Naive thymus-derived CD4-positive, alpha-beta T cell (primary cell): ENCODE measurements at regions not wholly inside any gene's neighbourhood (a gene's known extent, or its start where the extent isn't known, plus 50 kb on each side); places are given as distances from the start of the nearest gene placed in this dataset.
"Not testable (repeated sequence)": the region's sequence is repeated elsewhere in the genome, so short reads cannot be mapped to it uniquely, and the experiment has no call there.

Experiments used
- ATAC-seq: fragments of 150-1000 bp; cut with Tn5 transposase; 2 replicates; pipeline ENCODE4 v1.10.0; 2021; ENCODE audit warnings: mild to moderate bottlenecking, moderate library complexity
- CTCF ChIA-PET: fragments of 350-600 bp; sonication (Branson Sonifier 250); formaldehyde crosslinking; loops from one replicate; lab custom pipeline; 2021; ENCODE audit warnings: antibody characterized with exemption; lab: Charles Lee
- POLR2A ChIA-PET: fragments of 350-600 bp; sonication (Branson Sonifier 250); formaldehyde crosslinking; loops from one replicate; lab custom pipeline; 2021; ENCODE audit warnings: antibody characterized with exemption, inconsistent platforms; lab: Charles Lee
- DNase-seq, 9 donors: peaks; one replicate each; pipeline versions ENCODE4 v3.0.0 to v3.0.0-alpha.2; 2020 to 2022; ENCODE audit warnings: mixed read lengths in 1 of 9
- H3K27ac ChIP-seq: one replicate; pipeline ENCODE4 v1.7.0; 2013; ENCODE audit warnings: mild to moderate bottlenecking, low read depth, low read length, moderate library complexity
- H3K27me3 ChIP-seq, 2 donors: one replicate each; pipeline ENCODE4 v1.7.0; 2013; ENCODE audit warnings: low read length in 2 of 2, mild to moderate bottlenecking in 2 of 2, moderate library complexity in 2 of 2; ENCODE audit not compliant: control insufficient read depth in 2 of 2, insufficient read depth in 2 of 2
- H3K36me3 ChIP-seq, 3 experiments: 1 replicate in 2 of 3; 2 replicates in 1 of 3; pipeline ENCODE4 v1.7.0; 2013; ENCODE audit warnings: low read length in 3 of 3, mild to moderate bottlenecking in 3 of 3, moderate library complexity in 1 of 3; ENCODE audit not compliant: insufficient read depth in 3 of 3, control insufficient read depth in 2 of 3
- H3K4me1 ChIP-seq, 2 donors: one replicate each; pipeline ENCODE4 v1.7.0; 2013; ENCODE audit warnings: low read length in 2 of 2, mild to moderate bottlenecking in 2 of 2, moderate library complexity in 1 of 2; ENCODE audit not compliant: control insufficient read depth in 2 of 2, insufficient read depth in 2 of 2
- H3K4me3 ChIP-seq: 2 replicates; pipeline ENCODE4 v1.7.0; 2013; ENCODE audit warnings: mild to moderate bottlenecking, low read length
- H3K9me3 ChIP-seq, 3 experiments: 1 replicate in 2 of 3; 2 replicates in 1 of 3; pipeline ENCODE4 v1.7.0; 2013; ENCODE audit warnings: low read length in 3 of 3; ENCODE audit not compliant: control insufficient read depth in 2 of 3
- H3K27ac Mint-ChIP-seq, 9 donors: one replicate each; pipeline ENCODE4 v1.8.0; 2020 to 2022; ENCODE audit warnings: mixed read lengths in 9 of 9, mild to moderate bottlenecking in 8 of 9, moderate library complexity in 5 of 9, inconsistent platforms in 2 of 9
- H3K27me3 Mint-ChIP-seq, 5 donors: one replicate each; pipeline ENCODE4 v1.8.0; 2021 to 2022; ENCODE audit warnings: mixed read lengths in 5 of 5, mild to moderate bottlenecking in 1 of 5
- H3K36me3 Mint-ChIP-seq, 5 donors: one replicate each; pipeline ENCODE4 v1.8.0; 2020 to 2022; ENCODE audit warnings: mixed read lengths in 5 of 5, mild to moderate bottlenecking in 3 of 5, inconsistent platforms in 1 of 5
- H3K4me1 Mint-ChIP-seq, 7 donors: one replicate each; pipeline ENCODE4 v1.8.0; 2020 to 2022; ENCODE audit warnings: mixed read lengths in 7 of 7, mild to moderate bottlenecking in 3 of 7, inconsistent platforms in 1 of 7
- H3K4me3 Mint-ChIP-seq, 10 donors: one replicate each; pipeline ENCODE4 v1.8.0; 2020 to 2022; ENCODE audit warnings: mild to moderate bottlenecking in 10 of 10, mixed read lengths in 10 of 10, moderate library complexity in 6 of 10, inconsistent platforms in 2 of 10
- H3K9me3 Mint-ChIP-seq, 11 donors: one replicate each; pipeline ENCODE4 v1.8.0; 2020 to 2022; ENCODE audit warnings: mixed read lengths in 11 of 11, mild to moderate bottlenecking in 4 of 11, inconsistent platforms in 1 of 11, moderate library complexity in 1 of 11
- intact Hi-C, 2 donors: fragments of 100-400 bp; cut with micrococcal nuclease; formaldehyde crosslinking; loops; one replicate each; pipeline ENCODE4 v1.15.1; 2023

DNA sequence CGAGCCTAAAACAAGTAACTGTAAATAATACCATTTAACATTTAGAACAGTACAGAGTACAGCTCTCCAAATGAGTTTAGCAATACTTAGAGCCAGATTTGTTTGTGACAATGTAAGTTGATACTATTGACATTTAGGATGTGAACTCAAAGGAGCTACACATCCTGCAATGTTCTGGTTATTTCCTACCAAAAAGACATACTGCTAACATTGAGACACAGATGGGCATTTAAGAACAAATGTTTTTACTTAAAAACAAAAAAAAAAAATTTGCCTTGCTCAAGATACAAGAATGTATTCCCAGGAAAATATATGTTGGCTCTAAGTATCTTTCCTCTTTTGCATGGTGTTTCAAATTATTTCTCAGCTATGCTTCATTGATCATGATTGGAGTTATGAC lies 1464.8 kb upstream of the PRMT6 start:
- Histone ChIP-seq H3K27me3 (no peaks in the 10 kb centered on the region), H3K4me3 (no peak overlapping the region), H3K4me1 (no peaks in the 10 kb centered on the region), H3K36me3 (no peaks in the 10 kb centered on the region), H3K9me3 (no peaks in the 10 kb centered on the region), H3K27ac (no peak overlapping the region)
- Mint-ChIP-seq H3K4me3 (no peak overlapping the region), H3K27ac (no peak overlapping the region), H3K9me3 (peaks cover 4 to 20% (median 8%) of the 10 kb centered on the region in 11 donors), H3K4me1 (no peaks in the 10 kb centered on the region), H3K27me3 (no peaks in the 10 kb centered on the region), H3K36me3 (no peaks in the 10 kb centered on the region)
- CTCF ChIA-PET = no interaction called here
- intact Hi-C loops = no loop called here
- POLR2A ChIA-PET = no interaction called here
- ATAC-seq (no peak), DNase-seq (no peak)

DNA sequence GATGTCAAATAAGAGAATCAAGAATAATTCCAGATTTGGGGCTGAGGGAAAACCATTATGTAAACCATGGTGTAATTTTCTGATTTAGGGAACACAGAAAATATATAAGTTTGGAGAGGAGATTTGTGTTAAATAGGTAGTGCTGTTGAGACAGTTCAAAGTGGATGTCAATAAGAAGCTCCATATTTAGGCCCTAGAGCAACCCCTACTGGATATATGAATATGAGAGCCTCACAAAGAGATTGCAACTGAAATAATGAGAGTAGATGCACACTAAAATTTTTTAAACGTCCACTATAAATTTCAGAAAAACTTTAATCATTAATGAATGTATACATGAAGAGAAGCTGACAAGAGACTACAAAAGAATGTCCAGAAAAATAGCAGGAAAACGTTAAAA lies 1447.8 kb upstream of the PRMT6 start:
- DNase-seq (no peak), ATAC-seq (no peak)
- Histone ChIP-seq H3K27me3 (no peaks in the 10 kb centered on the region), H3K36me3 (no peaks in the 10 kb centered on the region), H3K27ac (no peak overlapping the region), H3K4me1 (no peaks in the 10 kb centered on the region), H3K4me3 (no peak overlapping the region), H3K9me3 (no peaks in the 10 kb centered on the region)
- POLR2A ChIA-PET = no interaction called here
- no peak overlapping the region for H3K27ac Mint-ChIP-seq
- intact Hi-C loops = no loop called here
- H3K4me3 Mint-ChIP-seq = no peak overlapping the region
- H3K36me3 Mint-ChIP-seq = no peaks in the 10 kb centered on the region
- no peaks in the 10 kb centered on the region for H3K4me1 Mint-ChIP-seq
- CTCF ChIA-PET = no interaction called here
- H3K27me3 Mint-ChIP-seq = no peaks in the 10 kb centered on the region
- peaks cover 0 to 20% (median 2%) of the 10 kb centered on the region in 11 donors for H3K9me3 Mint-ChIP-seq

DNA sequence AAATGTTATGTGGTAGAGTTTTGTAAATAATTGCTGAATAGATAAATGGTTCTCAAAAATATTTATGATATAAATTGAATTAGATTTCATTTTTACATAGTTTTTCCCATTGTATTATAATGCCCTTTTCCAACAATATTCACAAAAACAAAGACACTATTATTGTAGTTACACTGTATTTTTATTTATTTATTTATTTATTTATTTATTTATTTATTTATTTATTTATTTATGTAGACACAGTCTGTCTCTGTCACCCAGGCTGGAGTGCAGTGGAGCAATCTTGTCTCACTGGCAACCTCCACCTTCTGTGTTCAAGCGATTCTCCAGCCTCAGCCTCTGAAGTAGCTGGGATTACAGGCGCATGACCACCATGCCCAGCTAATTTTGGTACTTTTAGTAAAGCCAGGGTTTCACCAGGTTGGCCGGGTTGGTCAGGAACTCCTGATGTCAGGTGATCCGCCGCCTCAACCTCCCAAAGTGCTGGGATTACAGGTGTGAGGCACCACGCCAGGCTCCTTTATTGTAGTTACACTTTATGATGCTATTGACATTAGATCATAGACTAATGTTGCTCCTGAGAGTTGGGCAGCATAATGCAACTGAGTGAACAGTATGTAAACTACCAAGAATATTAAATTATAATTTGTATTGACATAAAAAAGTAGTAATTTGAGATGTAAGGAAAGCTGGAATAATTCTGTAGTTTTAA lies 1430.0 kb upstream of the PRMT6 start:
- H3K4me1 Mint-ChIP-seq = no peaks in the 10 kb centered on the region
- intact Hi-C loops = no loop called here
- POLR2A ChIA-PET = no interaction called here
- no peak for DNase-seq
- no peak for ATAC-seq
- H3K4me3 Mint-ChIP-seq = no peak overlapping the region
- Histone ChIP-seq H3K27me3 (no peaks in the 10 kb centered on the region), H3K9me3 (no peaks in the 10 kb centered on the region), H3K4me3 (no peak overlapping the region), H3K36me3 (no peaks in the 10 kb centered on the region), H3K4me1 (no peaks in the 10 kb centered on the region), H3K27ac (no peak overlapping the region)
- H3K27ac Mint-ChIP-seq = no peak overlapping the region
- H3K27me3 Mint-ChIP-seq = no peaks in the 10 kb centered on the region
- CTCF ChIA-PET = no interaction called here
- no peaks in the 10 kb centered on the region for H3K36me3 Mint-ChIP-seq
- peaks cover 0 to 22% (median 4%) of the 10 kb centered on the region in 11 donors for H3K9me3 Mint-ChIP-seq

DNA sequence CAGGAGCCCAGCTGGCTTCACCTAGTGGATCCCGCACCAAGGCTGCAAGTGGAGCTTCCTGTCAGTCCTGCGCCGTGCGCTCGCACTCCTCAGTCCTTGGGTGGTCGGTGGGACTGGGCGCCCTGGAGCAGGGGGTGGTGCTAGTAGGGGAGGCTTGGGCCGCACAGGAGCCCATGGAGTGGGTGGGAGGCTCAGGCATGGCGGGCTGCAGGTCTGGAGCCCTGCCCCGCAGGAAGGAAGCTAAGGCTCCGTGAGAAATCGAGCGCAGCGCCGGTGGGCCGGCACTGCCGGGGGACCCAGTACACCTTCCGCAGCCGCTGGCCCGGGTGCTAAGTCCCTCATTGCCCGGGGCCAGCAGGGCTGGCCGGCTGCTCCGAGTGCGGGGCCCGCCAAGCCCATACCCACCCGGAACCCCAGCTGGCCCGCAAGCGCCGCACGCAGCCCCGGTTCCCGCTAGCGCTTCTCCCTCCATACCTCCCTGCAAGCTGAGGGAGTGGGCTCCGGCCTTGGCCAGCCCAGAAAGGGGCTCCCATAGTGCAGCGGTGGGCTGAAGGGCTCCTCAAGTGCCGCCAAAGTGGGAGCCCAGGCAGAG lies 1425.2 kb upstream of the PRMT6 start:
- ATAC-seq, H3K9me3 ChIP-seq, CTCF ChIA-PET, intact Hi-C loops, H3K36me3 Mint-ChIP-seq, H3K36me3 ChIP-seq, H3K4me3 Mint-ChIP-seq, H3K27me3 ChIP-seq, H3K27ac Mint-ChIP-seq, H3K27me3 Mint-ChIP-seq, H3K4me1 ChIP-seq, POLR2A ChIA-PET, H3K4me1 Mint-ChIP-seq, DNase-seq, H3K27ac ChIP-seq, H3K4me3 ChIP-seq: not testable (repeated sequence)
- H3K9me3 Mint-ChIP-seq = peaks cover 0 to 21% (median 10%) of the 10 kb centered on the region in 11 donors

DNA sequence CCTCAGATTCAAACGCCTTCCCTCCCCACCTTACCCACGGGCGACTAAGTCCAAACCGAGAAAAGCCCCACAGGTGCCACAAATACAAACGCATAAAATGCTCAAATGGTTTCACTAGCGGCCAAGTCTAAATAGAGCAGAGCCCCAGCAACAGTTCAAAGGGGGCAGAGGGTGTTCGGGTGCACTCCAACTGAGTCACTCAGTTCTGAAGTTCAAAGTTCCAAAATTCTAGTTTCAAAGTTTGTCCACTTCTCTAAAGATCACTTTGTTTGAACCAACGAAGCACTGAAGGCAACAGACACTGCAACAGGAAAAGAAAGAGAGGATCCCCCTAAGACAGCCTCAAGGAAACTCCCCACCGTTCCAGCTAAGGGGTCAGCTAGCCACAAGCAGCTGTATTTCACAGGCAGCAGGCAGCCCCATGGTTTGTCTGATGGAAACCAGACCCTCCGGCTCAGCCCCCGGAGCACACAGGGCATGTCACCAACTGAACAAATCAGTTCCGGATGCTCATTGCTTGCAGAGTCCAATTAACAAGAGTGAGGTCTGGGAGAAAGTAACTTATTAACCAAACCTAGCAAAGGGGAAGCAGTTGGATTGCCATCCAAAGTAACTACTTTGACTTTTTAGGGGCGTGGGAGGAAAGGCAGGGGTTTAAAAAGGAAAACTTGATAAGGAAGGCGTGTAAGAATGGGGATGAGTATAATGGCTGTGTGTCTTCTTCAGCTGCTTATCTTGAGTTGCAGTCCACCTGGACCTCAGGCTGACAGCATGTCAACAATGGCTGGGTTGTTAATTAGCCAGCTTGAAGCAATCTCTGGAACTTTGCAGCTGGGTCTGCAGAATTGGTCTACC lies 1423.9 kb upstream of the PRMT6 start:
- intact Hi-C loops = no loop called here
- Mint-ChIP-seq H3K4me3 (no peak overlapping the region), H3K27ac (no peak overlapping the region), H3K27me3 (no peaks in the 10 kb centered on the region), H3K4me1 (peaks cover 0 to 2% (median 0%) of the 10 kb centered on the region in 7 donors), H3K36me3 (no peaks in the 10 kb centered on the region), H3K9me3 (peaks cover 0 to 21% (median 7%) of the 10 kb centered on the region in 11 donors)
- ATAC-seq (no peak), DNase-seq (no peak)
- Histone ChIP-seq H3K4me1 (no peaks in the 10 kb centered on the region), H3K4me3 (no peak overlapping the region), H3K36me3 (no peaks in the 10 kb centered on the region), H3K27me3 (no peaks in the 10 kb centered on the region), H3K9me3 (no peaks in the 10 kb centered on the region), H3K27ac (no peak overlapping the region)
- ChIA-PET CTCF (no interaction called here), POLR2A (no interaction called here)

DNA sequence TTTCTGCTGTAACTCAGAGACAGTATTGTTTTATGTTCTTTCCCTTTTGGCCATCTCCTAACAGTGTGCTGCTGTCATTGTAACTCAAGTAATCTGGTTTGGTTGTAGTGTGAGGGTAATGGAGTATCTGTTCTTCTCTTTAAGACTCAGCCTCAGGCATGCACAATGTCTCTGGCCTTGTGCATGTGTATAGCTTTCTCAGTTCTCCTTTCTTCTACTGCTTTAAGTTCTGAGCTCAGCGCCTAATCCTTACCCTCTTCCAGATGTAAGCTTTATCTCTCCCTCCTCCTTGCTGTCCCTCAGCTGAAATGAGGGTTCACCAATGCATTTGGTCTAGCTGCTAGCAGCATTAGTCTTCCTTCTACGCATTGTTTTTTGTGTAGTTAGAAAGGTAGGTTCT lies 1420.4 kb upstream of the PRMT6 start:
- CTCF ChIA-PET = no interaction called here
- ATAC-seq = no peak
- no peak for DNase-seq
- H3K9me3 Mint-ChIP-seq = peaks cover 3 to 27% (median 9%) of the 10 kb centered on the region in 11 donors
- no peaks in the 10 kb centered on the region for H3K9me3 ChIP-seq
- peaks cover 0 to 2% (median 0%) of the 10 kb centered on the region in 7 donors for H3K4me1 Mint-ChIP-seq
- intact Hi-C loops = no loop called here
- POLR2A ChIA-PET = no interaction called here
- no peaks in the 10 kb centered on the region for H3K36me3 ChIP-seq
- no peaks in the 10 kb centered on the region for H3K27me3 ChIP-seq
- H3K36me3 Mint-ChIP-seq = peaks cover 0 to 4% (median 0%) of the 10 kb centered on the region in 5 donors
- no peak overlapping the region for H3K4me3 ChIP-seq
- no peaks in the 10 kb centered on the region for H3K27me3 Mint-ChIP-seq
- H3K4me1 ChIP-seq = no peaks in the 10 kb centered on the region
- no peak overlapping the region for H3K27ac ChIP-seq
- no peak overlapping the region for H3K4me3 Mint-ChIP-seq
- no peak overlapping the region for H3K27ac Mint-ChIP-seq
